HL-60 (cell line): ENCODE measurements at regions not wholly inside any gene's neighbourhood (a gene's known extent, or its start where the extent isn't known, plus 50 kb on each side); places are given as distances from the start of the nearest gene placed in this dataset.

Experiments
- GABPA ChIP-seq: IDR thresholded peaks from 2 replicates; pipeline ENCODE4 v1.6.1; 2012; ENCODE audit warnings: low read depth
- POLR2AphosphoS5 ChIP-seq: IDR thresholded peaks from 2 replicates; pipeline ENCODE4 v1.6.1; 2012; ENCODE audit warnings: low read depth
- REST ChIP-seq: IDR thresholded peaks from 2 replicates; pipeline ENCODE4 v1.6.1; 2012; ENCODE audit warnings: low read depth; ENCODE audit not compliant: insufficient replicate concordance
- TF ChIP-seq, protein P1 (sequence below): IDR thresholded peaks from one replicate; pipeline ENCODE4 v1.5.1; 2011; ENCODE audit warnings: low read length, control low read depth, inconsistent platforms; ENCODE audit not compliant: insufficient read depth

GRCh38 chr15:92709110-92709790, 53.7 kb upstream of the FAM174B start:
- TF ChIP-seq, protein P1, sequence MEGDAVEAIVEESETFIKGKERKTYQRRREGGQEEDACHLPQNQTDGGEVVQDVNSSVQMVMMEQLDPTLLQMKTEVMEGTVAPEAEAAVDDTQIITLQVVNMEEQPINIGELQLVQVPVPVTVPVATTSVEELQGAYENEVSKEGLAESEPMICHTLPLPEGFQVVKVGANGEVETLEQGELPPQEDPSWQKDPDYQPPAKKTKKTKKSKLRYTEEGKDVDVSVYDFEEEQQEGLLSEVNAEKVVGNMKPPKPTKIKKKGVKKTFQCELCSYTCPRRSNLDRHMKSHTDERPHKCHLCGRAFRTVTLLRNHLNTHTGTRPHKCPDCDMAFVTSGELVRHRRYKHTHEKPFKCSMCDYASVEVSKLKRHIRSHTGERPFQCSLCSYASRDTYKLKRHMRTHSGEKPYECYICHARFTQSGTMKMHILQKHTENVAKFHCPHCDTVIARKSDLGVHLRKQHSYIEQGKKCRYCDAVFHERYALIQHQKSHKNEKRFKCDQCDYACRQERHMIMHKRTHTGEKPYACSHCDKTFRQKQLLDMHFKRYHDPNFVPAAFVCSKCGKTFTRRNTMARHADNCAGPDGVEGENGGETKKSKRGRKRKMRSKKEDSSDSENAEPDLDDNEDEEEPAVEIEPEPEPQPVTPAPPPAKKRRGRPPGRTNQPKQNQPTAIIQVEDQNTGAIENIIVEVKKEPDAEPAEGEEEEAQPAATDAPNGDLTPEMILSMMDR = no peak
- no peak for TF ChIP-seq POLR2AphosphoS5
- TF ChIP-seq REST = no peak
- TF ChIP-seq GABPA = no peak
